WTC11 (cell line): ENCODE measurements at regions not wholly inside any gene's neighbourhood (a gene's known extent, or its start where the extent isn't known, plus 50 kb on each side); places are given as distances from the start of the nearest gene placed in this dataset.

Experiments
- ELF4 ChIP-seq: sonication (generic); formaldehyde crosslinking; IDR thresholded peaks from 2 replicates; pipeline ENCODE4 v1.8.1; 2022; ENCODE audit warnings: low read depth, mild to moderate bottlenecking, moderate library complexity, missing genetic modification reagents
- NFE2L1 ChIP-seq: sonication (generic); formaldehyde crosslinking; IDR thresholded peaks from 2 replicates; pipeline ENCODE4 v1.8.1; 2023; ENCODE audit warnings: missing genetic modification reagents
- NFYB ChIP-seq: sonication (generic); formaldehyde crosslinking; conservative IDR thresholded peaks from 2 replicates; pipeline ENCODE4 v1.8.0; 2022; ENCODE audit warnings: low read depth, missing genetic modification reagents
- TEAD1 ChIP-seq: sonication (generic); formaldehyde crosslinking; IDR thresholded peaks from 2 replicates; pipeline ENCODE4 v1.8.0; 2022; ENCODE audit warnings: mild to moderate bottlenecking, missing genetic modification reagents
- ZBTB21 ChIP-seq: sonication (generic); formaldehyde crosslinking; IDR thresholded peaks from 2 replicates; pipeline ENCODE4 v1.8.1; 2023; ENCODE audit warnings: mild to moderate bottlenecking, missing genetic modification reagents, borderline replicate concordance
- TF ChIP-seq, protein P1 (sequence below): sonication (generic); formaldehyde crosslinking; IDR thresholded peaks from 2 replicates; pipeline ENCODE4 v1.8.0; 2022; ENCODE audit warnings: mild to moderate bottlenecking, missing genetic modification reagents
- TF ChIP-seq, protein P2 (sequence below): sonication (generic); formaldehyde crosslinking; IDR thresholded peaks from 2 replicates; pipeline ENCODE4 v1.8.0; 2023; ENCODE audit warnings: mild to moderate bottlenecking, missing genetic modification reagents
- TF ChIP-seq, protein P3 (sequence below): fragments of 200-600 bp; IDR thresholded peaks from 2 replicates; pipeline ENCODE4 v1.8.0; 2022; ENCODE audit warnings: antibody characterized with exemption
- TF ChIP-seq, protein P4 (sequence below): sonication (generic); formaldehyde crosslinking; IDR thresholded peaks from 2 replicates; pipeline ENCODE4 v1.8.0; 2022; ENCODE audit warnings: missing genetic modification reagents

DNA sequence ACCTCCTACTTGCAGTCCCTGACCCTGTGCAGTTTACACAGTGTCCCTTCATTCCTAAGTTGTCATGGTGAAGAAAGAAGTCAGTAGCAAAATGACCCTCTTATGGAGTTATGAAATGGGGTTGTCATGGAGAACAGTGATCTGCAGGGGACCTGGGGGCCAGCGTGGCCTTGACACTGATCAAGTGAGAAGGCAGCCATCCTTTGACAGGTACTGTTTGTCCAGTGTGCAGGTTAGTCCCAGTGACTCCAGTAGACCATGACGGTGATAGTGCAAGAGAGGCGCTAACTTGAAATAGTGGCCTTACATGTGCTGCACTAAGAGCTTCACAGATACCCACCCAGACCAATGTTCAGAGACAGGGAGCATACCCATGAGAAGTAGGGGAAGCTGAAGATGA, 87.9 kb downstream of the IL12A start:
- TF ChIP-seq, protein P1, sequence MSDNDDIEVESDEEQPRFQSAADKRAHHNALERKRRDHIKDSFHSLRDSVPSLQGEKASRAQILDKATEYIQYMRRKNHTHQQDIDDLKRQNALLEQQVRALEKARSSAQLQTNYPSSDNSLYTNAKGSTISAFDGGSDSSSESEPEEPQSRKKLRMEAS (CRISPR knock-in tag) = no peak
- TF ChIP-seq, protein P2, sequence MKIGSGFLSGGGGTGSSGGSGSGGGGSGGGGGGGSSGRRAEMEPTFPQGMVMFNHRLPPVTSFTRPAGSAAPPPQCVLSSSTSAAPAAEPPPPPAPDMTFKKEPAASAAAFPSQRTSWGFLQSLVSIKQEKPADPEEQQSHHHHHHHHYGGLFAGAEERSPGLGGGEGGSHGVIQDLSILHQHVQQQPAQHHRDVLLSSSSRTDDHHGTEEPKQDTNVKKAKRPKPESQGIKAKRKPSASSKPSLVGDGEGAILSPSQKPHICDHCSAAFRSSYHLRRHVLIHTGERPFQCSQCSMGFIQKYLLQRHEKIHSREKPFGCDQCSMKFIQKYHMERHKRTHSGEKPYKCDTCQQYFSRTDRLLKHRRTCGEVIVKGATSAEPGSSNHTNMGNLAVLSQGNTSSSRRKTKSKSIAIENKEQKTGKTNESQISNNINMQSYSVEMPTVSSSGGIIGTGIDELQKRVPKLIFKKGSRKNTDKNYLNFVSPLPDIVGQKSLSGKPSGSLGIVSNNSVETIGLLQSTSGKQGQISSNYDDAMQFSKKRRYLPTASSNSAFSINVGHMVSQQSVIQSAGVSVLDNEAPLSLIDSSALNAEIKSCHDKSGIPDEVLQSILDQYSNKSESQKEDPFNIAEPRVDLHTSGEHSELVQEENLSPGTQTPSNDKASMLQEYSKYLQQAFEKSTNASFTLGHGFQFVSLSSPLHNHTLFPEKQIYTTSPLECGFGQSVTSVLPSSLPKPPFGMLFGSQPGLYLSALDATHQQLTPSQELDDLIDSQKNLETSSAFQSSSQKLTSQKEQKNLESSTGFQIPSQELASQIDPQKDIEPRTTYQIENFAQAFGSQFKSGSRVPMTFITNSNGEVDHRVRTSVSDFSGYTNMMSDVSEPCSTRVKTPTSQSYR (CRISPR knock-in tag) = no peak
- TF ChIP-seq NFYB (no peak), NFE2L1 (CRISPR knock-in tag) (no peak), TEAD1 (CRISPR knock-in tag) (no peak), ZBTB21 (CRISPR knock-in tag) (no peak), ELF4 (no peak)
- TF ChIP-seq, protein P3, sequence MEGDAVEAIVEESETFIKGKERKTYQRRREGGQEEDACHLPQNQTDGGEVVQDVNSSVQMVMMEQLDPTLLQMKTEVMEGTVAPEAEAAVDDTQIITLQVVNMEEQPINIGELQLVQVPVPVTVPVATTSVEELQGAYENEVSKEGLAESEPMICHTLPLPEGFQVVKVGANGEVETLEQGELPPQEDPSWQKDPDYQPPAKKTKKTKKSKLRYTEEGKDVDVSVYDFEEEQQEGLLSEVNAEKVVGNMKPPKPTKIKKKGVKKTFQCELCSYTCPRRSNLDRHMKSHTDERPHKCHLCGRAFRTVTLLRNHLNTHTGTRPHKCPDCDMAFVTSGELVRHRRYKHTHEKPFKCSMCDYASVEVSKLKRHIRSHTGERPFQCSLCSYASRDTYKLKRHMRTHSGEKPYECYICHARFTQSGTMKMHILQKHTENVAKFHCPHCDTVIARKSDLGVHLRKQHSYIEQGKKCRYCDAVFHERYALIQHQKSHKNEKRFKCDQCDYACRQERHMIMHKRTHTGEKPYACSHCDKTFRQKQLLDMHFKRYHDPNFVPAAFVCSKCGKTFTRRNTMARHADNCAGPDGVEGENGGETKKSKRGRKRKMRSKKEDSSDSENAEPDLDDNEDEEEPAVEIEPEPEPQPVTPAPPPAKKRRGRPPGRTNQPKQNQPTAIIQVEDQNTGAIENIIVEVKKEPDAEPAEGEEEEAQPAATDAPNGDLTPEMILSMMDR = no peak
- TF ChIP-seq, protein P4, sequence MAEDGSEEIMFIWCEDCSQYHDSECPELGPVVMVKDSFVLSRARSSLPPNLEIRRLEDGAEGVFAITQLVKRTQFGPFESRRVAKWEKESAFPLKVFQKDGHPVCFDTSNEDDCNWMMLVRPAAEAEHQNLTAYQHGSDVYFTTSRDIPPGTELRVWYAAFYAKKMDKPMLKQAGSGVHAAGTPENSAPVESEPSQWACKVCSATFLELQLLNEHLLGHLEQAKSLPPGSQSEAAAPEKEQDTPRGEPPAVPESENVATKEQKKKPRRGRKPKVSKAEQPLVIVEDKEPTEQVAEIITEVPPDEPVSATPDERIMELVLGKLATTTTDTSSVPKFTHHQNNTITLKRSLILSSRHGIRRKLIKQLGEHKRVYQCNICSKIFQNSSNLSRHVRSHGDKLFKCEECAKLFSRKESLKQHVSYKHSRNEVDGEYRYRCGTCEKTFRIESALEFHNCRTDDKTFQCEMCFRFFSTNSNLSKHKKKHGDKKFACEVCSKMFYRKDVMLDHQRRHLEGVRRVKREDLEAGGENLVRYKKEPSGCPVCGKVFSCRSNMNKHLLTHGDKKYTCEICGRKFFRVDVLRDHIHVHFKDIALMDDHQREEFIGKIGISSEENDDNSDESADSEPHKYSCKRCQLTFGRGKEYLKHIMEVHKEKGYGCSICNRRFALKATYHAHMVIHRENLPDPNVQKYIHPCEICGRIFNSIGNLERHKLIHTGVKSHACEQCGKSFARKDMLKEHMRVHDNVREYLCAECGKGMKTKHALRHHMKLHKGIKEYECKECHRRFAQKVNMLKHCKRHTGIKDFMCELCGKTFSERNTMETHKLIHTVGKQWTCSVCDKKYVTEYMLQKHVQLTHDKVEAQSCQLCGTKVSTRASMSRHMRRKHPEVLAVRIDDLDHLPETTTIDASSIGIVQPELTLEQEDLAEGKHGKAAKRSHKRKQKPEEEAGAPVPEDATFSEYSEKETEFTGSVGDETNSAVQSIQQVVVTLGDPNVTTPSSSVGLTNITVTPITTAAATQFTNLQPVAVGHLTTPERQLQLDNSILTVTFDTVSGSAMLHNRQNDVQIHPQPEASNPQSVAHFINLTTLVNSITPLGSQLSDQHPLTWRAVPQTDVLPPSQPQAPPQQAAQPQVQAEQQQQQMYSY (CRISPR knock-in tag) = no peak
